HG02642 (cell line): ENCODE measurements at regions not wholly inside any gene's neighbourhood (a gene's known extent, or its start where the extent isn't known, plus 50 kb on each side); places are given as distances from the start of the nearest gene placed in this dataset.
"Not testable (repeated sequence)": the region's sequence is repeated elsewhere in the genome, so short reads cannot be mapped to it uniquely, and the experiment has no call there.

ENCODE experiments used
- ATAC-seq: cut with Tn5 transposase; IDR thresholded peaks from one replicate; pipeline ENCODE4 v1.9.1; 2021; ENCODE audit warnings: mild to moderate bottlenecking; ENCODE audit not compliant: unreplicated experiment, poor library complexity

- ATAC-seq, result no peak
Measured at GRCh38 chr3:182413061-182413460, 380.2 kb upstream of the ATP11B start.

DNA sequence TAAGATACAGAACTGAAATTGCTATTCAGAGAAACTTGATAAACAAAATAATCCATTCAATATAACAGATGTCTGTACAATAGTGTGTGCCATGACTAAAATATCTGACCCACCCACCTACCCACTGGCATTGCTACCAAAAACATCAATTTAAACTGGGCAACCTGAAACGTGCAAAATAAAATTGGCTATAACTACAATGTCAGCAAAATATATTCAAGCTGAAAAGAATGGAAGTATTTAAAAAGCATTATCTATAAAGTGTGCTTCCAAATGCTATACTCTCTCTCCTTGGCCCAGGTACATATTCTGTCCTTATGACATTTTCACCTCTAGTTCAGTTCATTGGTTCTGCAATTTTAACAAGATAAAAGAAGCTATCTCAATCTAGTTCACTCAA lies 379.6 kb upstream of the ATP11B start:
- ATAC-seq, result no peak

GRCh38 chr3:182414586-182414985 lies 378.7 kb upstream of the ATP11B start:
- no peak for ATAC-seq

GRCh38 chr3:182420741-182421140 lies 372.6 kb upstream of the ATP11B start:
- ATAC-seq, result no peak

DNA sequence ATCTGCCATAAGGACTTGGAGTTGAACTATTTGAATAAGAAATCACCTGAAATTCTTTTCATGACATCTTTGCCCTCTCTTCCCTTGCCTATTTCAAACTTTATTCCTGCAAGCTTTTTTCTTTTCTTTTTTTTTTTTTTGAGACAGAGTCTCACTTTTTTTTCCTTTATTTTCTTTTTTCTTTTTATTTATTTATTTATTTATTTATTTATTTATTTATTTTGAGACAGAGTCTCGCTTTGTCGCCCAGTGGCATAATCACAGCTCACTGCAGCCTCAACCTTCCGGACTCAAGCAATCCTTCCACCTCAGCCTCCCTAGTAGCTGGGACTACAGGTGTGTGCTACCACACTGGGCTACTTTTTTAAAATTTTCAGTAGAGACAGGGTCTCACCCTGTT lies 369.3 kb upstream of the ATP11B start:
- ATAC-seq, result no peak

DNA sequence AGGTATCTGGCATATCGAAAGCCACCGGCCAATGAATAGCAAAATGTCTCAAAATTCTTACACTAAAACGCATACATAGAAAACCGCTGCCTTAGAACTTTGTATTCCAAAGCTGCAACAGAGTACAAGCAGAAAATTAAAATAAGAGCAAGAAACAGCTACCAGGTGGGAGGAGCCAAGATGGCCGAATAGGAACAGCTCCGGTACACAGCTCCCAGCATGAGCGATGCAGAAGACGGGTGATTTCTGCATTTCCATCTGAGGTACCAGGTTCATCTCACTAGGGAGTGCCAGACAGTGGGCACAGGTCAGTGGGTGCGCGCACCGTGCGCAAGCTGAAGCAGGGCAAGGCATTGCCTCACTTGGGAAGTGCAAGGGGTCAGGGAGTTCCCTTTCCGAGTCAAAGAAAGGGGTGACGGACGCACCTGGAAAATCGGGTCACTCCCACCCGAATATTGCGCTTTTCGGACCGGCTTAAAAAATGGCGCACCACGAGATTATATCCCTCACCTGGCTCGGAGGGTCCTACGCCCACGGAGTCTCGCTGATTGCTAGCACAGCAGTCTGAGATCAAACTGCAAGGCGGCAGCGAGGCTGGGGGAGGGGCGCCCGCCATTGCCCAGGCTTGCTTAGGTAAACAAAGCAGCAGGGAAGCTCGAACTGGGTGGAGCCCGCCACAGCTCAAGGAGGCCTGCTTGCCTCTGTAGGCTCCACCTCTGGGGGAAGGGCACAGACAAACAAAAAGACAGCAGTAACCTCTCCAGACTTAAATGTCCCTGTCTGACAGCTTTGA lies 367.2 kb upstream of the ATP11B start:
- ATAC-seq, result not testable (repeated sequence)

- not testable (repeated sequence) for ATAC-seq
Measured at GRCh38 chr3:182431972-182432371, 361.3 kb upstream of the ATP11B start.

DNA sequence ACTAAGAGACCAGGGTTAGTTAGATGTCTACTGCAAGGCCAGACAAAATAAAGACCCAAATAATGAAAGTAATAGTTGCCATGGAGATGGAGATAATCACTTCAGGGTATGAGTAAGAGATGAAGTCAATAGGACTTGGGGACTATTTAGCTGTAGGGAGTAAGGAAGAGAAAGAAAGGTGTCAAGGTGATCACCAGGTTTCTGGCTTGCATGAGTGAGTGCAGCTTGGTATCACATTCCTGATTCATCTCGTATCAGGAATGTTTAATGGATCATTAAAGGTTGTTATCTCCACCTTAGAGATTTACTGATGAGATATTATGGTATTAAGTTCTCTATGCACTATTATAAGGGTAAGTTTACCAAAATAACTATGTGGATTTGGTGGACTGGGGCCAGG lies 357.4 kb upstream of the ATP11B start:
- ATAC-seq, result no peak

- no peak for ATAC-seq
Measured at GRCh38 chr3:182436547-182436946, 356.8 kb upstream of the ATP11B start.

- no peak for ATAC-seq
Measured at GRCh38 chr3:182438398-182438797, 354.9 kb upstream of the ATP11B start.

DNA sequence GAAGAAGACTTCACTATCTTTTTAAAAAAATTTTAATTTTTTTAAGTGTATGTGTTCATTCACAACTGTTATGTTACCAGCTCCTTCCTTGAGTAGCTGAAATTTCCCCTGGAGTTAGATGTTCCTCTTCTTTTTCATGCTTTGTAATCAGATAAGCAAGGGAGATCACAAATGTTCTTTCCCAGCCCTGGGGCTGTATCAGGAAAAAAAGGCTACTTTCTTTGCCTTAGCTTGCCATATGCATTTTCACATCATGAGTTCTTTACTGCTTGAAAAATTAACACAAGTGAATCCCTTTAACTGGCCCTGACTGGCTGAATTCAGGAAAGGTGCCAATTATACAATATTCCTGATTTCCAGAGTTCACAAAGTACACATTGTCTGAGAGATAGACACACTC lies 353.2 kb upstream of the ATP11B start:
- no peak for ATAC-seq

- ATAC-seq, result no peak
Measured at GRCh38 chr3:182445576-182445975, 347.7 kb upstream of the ATP11B start.

DNA sequence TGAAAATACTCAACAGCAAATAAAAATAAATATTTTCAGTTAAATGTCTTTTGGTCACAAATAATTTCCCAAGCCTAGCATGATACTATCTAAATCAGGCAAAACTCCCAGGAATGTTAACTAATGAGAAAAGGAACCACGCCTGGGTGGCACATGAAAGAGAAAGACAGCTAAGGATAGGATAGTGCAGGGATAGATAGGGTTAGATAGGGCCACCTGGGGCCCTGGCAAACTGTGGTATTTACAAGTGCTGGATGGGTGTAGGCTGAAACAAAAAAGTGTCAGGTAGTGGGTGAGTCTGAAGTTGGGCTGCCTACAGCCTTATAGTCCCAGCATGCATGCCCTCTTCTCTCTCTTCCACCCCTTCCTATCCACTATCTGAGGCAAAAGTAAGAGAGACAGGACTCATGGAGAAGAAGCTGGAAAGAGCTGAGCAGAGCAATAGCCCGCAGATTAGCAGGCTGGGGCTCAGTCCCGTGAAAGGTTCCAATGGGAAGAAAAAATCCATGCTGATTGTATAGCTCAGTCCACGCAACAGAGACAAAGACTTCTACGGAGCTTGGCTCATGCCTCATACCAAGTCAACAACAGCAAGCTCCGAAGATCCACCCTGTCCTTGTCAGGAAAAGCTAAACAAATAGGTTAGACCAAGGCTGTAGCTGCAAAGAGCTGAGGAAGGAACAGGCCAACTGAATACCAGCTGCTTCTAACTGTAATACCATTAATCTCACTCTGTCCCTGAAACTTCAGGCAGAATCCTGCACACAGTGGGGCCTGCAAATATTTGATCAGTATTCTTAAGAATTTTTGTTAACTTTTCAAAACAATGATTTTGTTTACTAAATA lies 342.1 kb upstream of the ATP11B start:
- no peak for ATAC-seq

DNA sequence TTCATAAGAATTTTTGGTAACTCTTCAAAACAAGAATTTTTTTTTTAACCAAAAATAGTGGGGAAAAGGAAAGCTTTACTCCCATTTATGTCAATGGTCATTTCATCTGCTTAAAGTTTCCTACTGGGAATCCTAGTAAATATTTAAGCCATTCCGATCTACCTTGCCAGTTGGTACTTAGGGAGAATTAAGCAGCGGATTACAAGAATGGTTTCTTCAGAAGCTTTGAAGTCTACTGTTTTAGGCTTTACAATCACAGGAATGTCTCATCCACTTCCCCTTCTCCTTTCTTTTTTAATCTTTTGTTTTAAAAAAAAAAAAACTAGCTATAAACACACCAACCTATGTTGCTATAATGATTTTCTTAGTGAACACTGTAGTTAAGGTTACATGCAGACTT lies 341.4 kb upstream of the ATP11B start:
- ATAC-seq, result no peak

DNA sequence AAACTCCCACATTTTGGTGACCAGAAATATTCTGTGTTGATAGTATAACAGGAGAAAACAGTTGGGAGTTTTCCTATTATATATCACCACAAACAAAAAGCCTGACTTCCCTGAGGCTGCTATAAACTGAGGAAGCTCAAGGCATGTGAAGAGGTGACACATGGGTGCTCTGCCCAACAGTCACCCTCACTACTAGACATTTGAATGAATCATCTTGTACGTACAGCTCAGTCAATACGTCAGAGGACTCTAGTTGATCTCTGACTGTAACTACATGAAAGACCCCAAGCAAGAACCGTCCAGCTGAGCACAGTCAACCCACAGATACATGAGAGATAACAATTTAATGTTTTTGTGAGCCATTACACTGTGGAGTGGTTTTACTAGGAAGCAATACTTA lies 338.3 kb upstream of the ATP11B start:
- ATAC-seq, result no peak

- ATAC-seq, result no peak
Measured at GRCh38 chr3:182460303-182460702, 333.0 kb upstream of the ATP11B start.

GRCh38 chr3:182462152-182462551 lies 331.2 kb upstream of the ATP11B start:
- no peak for ATAC-seq

GRCh38 chr3:182464513-182465145 lies 328.7 kb upstream of the ATP11B start:
- no peak for ATAC-seq

DNA sequence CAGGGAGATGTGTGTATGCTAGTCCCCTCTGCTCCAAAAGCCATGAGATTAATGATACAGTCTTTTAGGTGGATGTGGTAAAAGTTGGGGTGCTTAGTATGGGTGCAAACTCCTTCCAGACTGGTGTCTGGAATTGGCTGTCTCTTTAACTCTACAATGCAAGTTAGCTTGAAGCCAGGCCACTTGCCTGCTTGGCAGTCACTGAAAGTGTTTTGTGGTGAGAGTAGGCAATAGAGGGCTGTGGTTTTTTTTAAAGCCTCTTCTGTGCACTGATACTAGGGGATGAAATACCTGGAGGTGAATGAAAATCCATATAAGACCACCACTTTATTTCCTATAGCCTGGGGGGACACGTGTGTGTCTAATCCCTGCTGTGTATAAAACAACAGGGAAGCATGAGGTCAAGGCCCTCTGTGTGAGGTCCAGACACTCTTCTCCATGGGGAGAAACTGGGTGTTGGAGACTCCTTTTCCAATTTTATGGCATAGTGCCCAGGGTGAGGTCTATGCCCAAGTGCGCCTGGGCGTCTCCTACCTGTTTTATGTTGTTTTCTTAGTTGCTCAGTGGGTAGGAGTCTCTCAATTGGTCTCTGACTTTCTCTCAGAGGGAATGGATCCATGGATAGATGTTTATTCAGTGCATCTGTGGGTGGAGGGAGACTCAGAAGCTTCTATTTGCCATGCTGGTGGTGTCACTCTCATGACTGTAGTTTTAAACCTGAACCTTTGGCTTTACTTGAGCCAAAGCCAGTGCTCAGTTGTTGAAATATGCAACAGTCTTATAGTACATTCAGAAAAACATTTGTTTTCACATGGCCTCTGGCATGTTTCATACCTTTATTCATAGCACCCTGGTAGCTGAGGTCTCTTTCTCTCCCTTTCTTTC lies 327.8 kb upstream of the ATP11B start:
- no peak for ATAC-seq

- ATAC-seq, result no peak
Measured at GRCh38 chr3:182469086-182469485, 324.2 kb upstream of the ATP11B start.
